HCT116 (cell line): ENCODE measurements at regions not wholly inside any gene's neighbourhood (a gene's known extent, or its start where the extent isn't known, plus 50 kb on each side); places are given as distances from the start of the nearest gene placed in this dataset.

Experiments
- ATAC-seq: fragments of 200-7000 bp; cut with Tn5 transposase; 2 replicates; pipeline ENCODE4 v1.9.1; 2020; ENCODE audit warnings: mild to moderate bottlenecking, moderate library complexity
- BruUV-seq: library from RNA; stranded (reverse); fragments of 400-500 nt; replicated peaks from 2 replicates; lab custom pipeline; 2021; lab: Mats Ljungman, UMichigan
- CTCF ChIA-PET: fragments of 300-600 bp; sonication (Branson Sonifier 250); formaldehyde crosslinking; loops from one replicate; lab custom pipeline; 2021; ENCODE audit warnings: antibody characterized with exemption; lab: Charles Lee
- POLR2A ChIA-PET: fragments of 300-600, 350-600 bp; sonication (Branson Sonifier 250); formaldehyde crosslinking; loops from one replicate; lab custom pipeline; 2021; ENCODE audit warnings: antibody characterized with exemption; lab: Charles Lee
- RAD21 ChIA-PET, 2 experiments: fragments of 300-600 bp; sonication (Branson Sonifier 250); formaldehyde crosslinking; loops; one replicate each; lab custom pipeline; 2023; ENCODE audit warnings: low total read pairs in 2 of 2; ENCODE audit not compliant: uncharacterized antibody in 2 of 2, unreplicated experiment in 2 of 2, low non-redundant PET in 1 of 2; lab: Charles Lee
- DNase-seq: peaks from one replicate; pipeline ENCODE4 v3.0.0-alpha.2; 2010; ENCODE audit warnings: low read depth, low spot score
- H2AFZ ChIP-seq: fragments of 200-600 bp; shearing (Covaris generic), sonication (generic); 2 replicates; pipeline ENCODE4 v1.6.1; 2017; ENCODE audit warnings: low read depth, mixed run types, mixed read lengths, antibody characterized with exemption, low read length; ENCODE audit not compliant: poor library complexity, severe bottlenecking
- H3K27ac ChIP-seq: 2 replicates; pipeline ENCODE4 v1.5.1; 2012; ENCODE audit warnings: low read depth, low read length
- H3K27me3 ChIP-seq: fragments of 200-600 bp; sonication (generic); 2 replicates; pipeline ENCODE4 v1.6.1; 2016; ENCODE audit warnings: mixed run types, low read length, mixed read lengths; ENCODE audit not compliant: insufficient read depth
- H3K36me3 ChIP-seq, 2 experiments: fragments of 200-500 bp in 1 of 2; fragments of 200-600 bp in 1 of 2; sonication (Bioruptor generic) in 1 of 2; sonication (generic) in 1 of 2; 2 replicates each; pipeline versions ENCODE4 v1.5.1 to v1.6.1; 2014 to 2016; ENCODE audit warnings: low read length in 2 of 2, inconsistent platforms in 1 of 2, mixed read lengths in 1 of 2, mixed run types in 1 of 2; ENCODE audit not compliant: insufficient read depth in 2 of 2, control insufficient read depth in 1 of 2
- H3K4me1 ChIP-seq, 2 experiments: fragments of 200-600 bp in 1 of 2; sonication (generic) in 1 of 2; 2 replicates each; pipeline versions ENCODE4 v1.5.1 to v1.6.1; 2012 to 2017; ENCODE audit warnings: low read length in 2 of 2, inconsistent platforms in 1 of 2, mild to moderate bottlenecking in 1 of 2, mixed read lengths in 1 of 2, mixed run types in 1 of 2, moderate library complexity in 1 of 2; ENCODE audit not compliant: insufficient read depth in 2 of 2, control insufficient read depth in 1 of 2
- H3K4me2 ChIP-seq: fragments of 200-600 bp; sonication (generic); 2 replicates; pipeline ENCODE4 v1.6.1; 2017; ENCODE audit warnings: mixed run types, low read length, mixed read lengths
- H3K4me3 ChIP-seq, 2 experiments: fragments of 200-600 bp in 1 of 2; sonication (generic) in 1 of 2; replicated peaks in 1 of 2; 2 replicates each; pipeline ENCODE4 v1.5.1; 2011 to 2016; ENCODE audit warnings: low read length in 2 of 2, control low read depth in 1 of 2, low read depth in 1 of 2, mild to moderate bottlenecking in 1 of 2, mixed read lengths in 1 of 2, mixed run types in 1 of 2
- H3K79me2 ChIP-seq: fragments of 200-600 bp; sonication (generic); 2 replicates; pipeline ENCODE4 v1.6.1; 2017; ENCODE audit warnings: mild to moderate bottlenecking, mixed run types, low read length, moderate library complexity, mixed read lengths; ENCODE audit not compliant: insufficient read depth
- H3K9ac ChIP-seq: fragments of 200-600 bp; sonication (generic); 2 replicates; pipeline ENCODE4 v1.6.1; 2016; ENCODE audit warnings: low read length, mixed read lengths
- H3K9me2 ChIP-seq: fragments of 200-600 bp; sonication (generic), shearing (Covaris generic); 2 replicates; pipeline ENCODE4 v1.6.1; 2017; ENCODE audit warnings: mixed run types, mild to moderate bottlenecking, moderate library complexity; ENCODE audit not compliant: insufficient read depth
- H3K9me3 ChIP-seq, 2 experiments: fragments of 200-500 bp in 1 of 2; fragments of 200-600 bp in 1 of 2; sonication (Bioruptor generic) in 1 of 2; sonication (generic) in 1 of 2; 2 replicates each; pipeline ENCODE4 v1.6.1; 2014 to 2017; ENCODE audit warnings: low read length in 2 of 2, mixed read lengths in 2 of 2, inconsistent platforms in 1 of 2, low read depth in 1 of 2, mild to moderate bottlenecking in 1 of 2, mixed run types in 1 of 2, moderate library complexity in 1 of 2; ENCODE audit not compliant: control insufficient read depth in 1 of 2, insufficient read depth in 1 of 2
- H4K20me1 ChIP-seq: fragments of 200-600 bp; sonication (generic), shearing (Covaris generic); 2 replicates; pipeline ENCODE4 v1.6.1; 2017; ENCODE audit warnings: mixed run types, mild to moderate bottlenecking, moderate library complexity; ENCODE audit not compliant: insufficient read depth
- CBX3 ChIP-seq: IDR thresholded peaks from 2 replicates; pipeline ENCODE4 v1.6.1; 2012; ENCODE audit warnings: low read depth
- EGR1 ChIP-seq: IDR thresholded peaks from 2 replicates; pipeline ENCODE4 v1.6.1; 2012; ENCODE audit warnings: low read depth
- ELF1 ChIP-seq: IDR thresholded peaks from 2 replicates; pipeline ENCODE4 v1.6.1; 2012; ENCODE audit warnings: low read depth, borderline replicate concordance
- EZH2 ChIP-seq: fragments of 200-600 bp; sonication (generic); IDR thresholded peaks from 2 replicates; pipeline ENCODE4 v1.6.1; 2017; ENCODE audit warnings: antibody characterized with exemption, mixed run types
- EZH2phosphoT487 ChIP-seq: fragments of 200-600 bp; IDR thresholded peaks from 2 replicates; pipeline ENCODE4 v1.6.1; 2018; ENCODE audit warnings: antibody characterized with exemption, borderline replicate concordance
- FOSL1 ChIP-seq: IDR thresholded peaks from 2 replicates; pipeline ENCODE4 v1.6.1; 2012; ENCODE audit warnings: low read depth
- JUND ChIP-seq: IDR thresholded peaks from 2 replicates; pipeline ENCODE4 v1.6.1; 2012
- POLR2AphosphoS5 ChIP-seq: IDR thresholded peaks from 2 replicates; pipeline ENCODE4 v1.6.1; 2011; ENCODE audit warnings: mild to moderate bottlenecking, low read depth, low read length, moderate library complexity
- SIN3A ChIP-seq: IDR thresholded peaks from 2 replicates; pipeline ENCODE4 v1.6.1; 2012; ENCODE audit warnings: low read depth
- SP1 ChIP-seq: IDR thresholded peaks from 2 replicates; pipeline ENCODE4 v1.6.1; 2012; ENCODE audit warnings: low read depth
- TCF7L2 ChIP-seq: IDR thresholded peaks from 2 replicates; pipeline ENCODE4 v1.7.0; 2011; ENCODE audit warnings: borderline replicate concordance, inconsistent platforms; ENCODE audit not compliant: insufficient read depth, insufficient read length; ENCODE audit errors: extremely low read depth
- YY1 ChIP-seq: IDR thresholded peaks from 2 replicates; pipeline ENCODE4 v1.6.1; 2011; ENCODE audit warnings: low read length, low read depth, moderate library complexity, mild to moderate bottlenecking; ENCODE audit not compliant: insufficient replicate concordance; ENCODE audit errors: extremely low read depth
- ZFX ChIP-seq: fragments of 450-650 bp; IDR thresholded peaks from 2 replicates; pipeline ENCODE4 v1.6.1; 2017
- ZNF274 ChIP-seq: fragments of 200-500 bp; sonication (Bioruptor generic); IDR thresholded peaks from 2 replicates; pipeline ENCODE4 v1.6.1; 2014; ENCODE audit warnings: mild to moderate bottlenecking, low read depth, low read length, inconsistent platforms
- intact Hi-C: fragments of 100-400 bp; cut with micrococcal nuclease; formaldehyde crosslinking; loops from 2 replicates; pipeline ENCODE4 v1.10.0; 2022
- TF ChIP-seq, protein P1 (sequence below): IDR thresholded peaks from 2 replicates; pipeline ENCODE4 v1.6.1; 2012
- TF ChIP-seq, protein P2 (sequence below): IDR thresholded peaks from 2 replicates; pipeline ENCODE4 v1.6.1; 2012
- TF ChIP-seq, protein P3 (sequence below), 3 experiments: fragments of 200-600 bp in 1 of 3; sonication (generic) in 1 of 3; IDR thresholded peaks in 2 of 3; conservative IDR thresholded peaks in 1 of 3; 2 replicates each; pipeline ENCODE4 v1.5.1; 2012 to 2017; ENCODE audit warnings: low read depth in 2 of 3, low read length in 2 of 3, antibody characterized with exemption in 1 of 3, borderline replicate concordance in 1 of 3, control low read depth in 1 of 3, mild to moderate bottlenecking in 1 of 3, mixed read lengths in 1 of 3, mixed run types in 1 of 3, moderate library complexity in 1 of 3; ENCODE audit not compliant: insufficient read depth in 1 of 3
- TF ChIP-seq, protein P4 (sequence below): IDR thresholded peaks from 2 replicates; pipeline ENCODE4 v1.6.1; 2012; ENCODE audit warnings: low read depth

DNA sequence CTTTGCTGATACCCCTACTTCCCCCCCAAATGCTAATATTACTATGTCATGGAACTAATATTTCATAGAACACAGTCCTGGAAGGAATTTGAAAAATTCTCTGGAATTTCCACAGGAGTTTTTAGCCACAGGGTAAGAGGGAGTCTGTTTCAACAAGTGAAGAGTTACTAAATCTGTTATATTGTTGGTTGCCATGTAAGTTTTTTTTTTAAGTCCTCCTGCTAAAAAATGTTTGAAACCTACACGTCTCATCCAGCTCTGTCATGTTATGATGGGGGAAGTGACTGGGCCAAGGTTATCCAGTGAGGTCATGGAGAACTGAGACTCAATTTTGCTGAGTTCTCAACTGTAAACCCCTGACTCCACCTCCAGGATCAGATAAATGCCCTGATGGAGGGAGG is 60.8 kb upstream of the USP24 start:
- no peaks in the 10 kb centered on the region for H3K9me2 ChIP-seq
- no peak for DNase-seq
- no peak overlapping the region for H3K4me3 ChIP-seq
- no peak overlapping the region for H3K4me2 ChIP-seq
- no peaks in the 10 kb centered on the region for H3K79me2 ChIP-seq
- POLR2A ChIA-PET, result no interaction called here
- H3K27ac ChIP-seq, result no peak overlapping the region
- TF ChIP-seq YY1 (no peak), ZFX (no peak), TCF7L2 (no peak), EZH2phosphoT487 (no peak), ELF1 (no peak), EGR1 (no peak), POLR2AphosphoS5 (no peak), SP1 (no peak), EZH2 (no peak), FOSL1 (no peak), SIN3A (no peak), ZNF274 (no peak), CBX3 (no peak), JUND (no peak)
- TF ChIP-seq, protein P1, sequence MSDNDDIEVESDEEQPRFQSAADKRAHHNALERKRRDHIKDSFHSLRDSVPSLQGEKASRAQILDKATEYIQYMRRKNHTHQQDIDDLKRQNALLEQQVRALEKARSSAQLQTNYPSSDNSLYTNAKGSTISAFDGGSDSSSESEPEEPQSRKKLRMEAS, result no peak
- TF ChIP-seq, protein P2, sequence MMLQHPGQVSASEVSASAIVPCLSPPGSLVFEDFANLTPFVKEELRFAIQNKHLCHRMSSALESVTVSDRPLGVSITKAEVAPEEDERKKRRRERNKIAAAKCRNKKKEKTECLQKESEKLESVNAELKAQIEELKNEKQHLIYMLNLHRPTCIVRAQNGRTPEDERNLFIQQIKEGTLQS, result no peak
- TF ChIP-seq, protein P3, sequence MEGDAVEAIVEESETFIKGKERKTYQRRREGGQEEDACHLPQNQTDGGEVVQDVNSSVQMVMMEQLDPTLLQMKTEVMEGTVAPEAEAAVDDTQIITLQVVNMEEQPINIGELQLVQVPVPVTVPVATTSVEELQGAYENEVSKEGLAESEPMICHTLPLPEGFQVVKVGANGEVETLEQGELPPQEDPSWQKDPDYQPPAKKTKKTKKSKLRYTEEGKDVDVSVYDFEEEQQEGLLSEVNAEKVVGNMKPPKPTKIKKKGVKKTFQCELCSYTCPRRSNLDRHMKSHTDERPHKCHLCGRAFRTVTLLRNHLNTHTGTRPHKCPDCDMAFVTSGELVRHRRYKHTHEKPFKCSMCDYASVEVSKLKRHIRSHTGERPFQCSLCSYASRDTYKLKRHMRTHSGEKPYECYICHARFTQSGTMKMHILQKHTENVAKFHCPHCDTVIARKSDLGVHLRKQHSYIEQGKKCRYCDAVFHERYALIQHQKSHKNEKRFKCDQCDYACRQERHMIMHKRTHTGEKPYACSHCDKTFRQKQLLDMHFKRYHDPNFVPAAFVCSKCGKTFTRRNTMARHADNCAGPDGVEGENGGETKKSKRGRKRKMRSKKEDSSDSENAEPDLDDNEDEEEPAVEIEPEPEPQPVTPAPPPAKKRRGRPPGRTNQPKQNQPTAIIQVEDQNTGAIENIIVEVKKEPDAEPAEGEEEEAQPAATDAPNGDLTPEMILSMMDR (IDR thresholded peaks at IDR 0.05 in 2 of 3, conservative IDR thresholded peaks at IDR 0.05 in 1 of 3; ENCODE audit: borderline replicate concordance in 1 of 3, insufficient read depth in 1 of 3, low read depth in 2 of 3, low read length in 2 of 3), result no peak
- TF ChIP-seq, protein P4, sequence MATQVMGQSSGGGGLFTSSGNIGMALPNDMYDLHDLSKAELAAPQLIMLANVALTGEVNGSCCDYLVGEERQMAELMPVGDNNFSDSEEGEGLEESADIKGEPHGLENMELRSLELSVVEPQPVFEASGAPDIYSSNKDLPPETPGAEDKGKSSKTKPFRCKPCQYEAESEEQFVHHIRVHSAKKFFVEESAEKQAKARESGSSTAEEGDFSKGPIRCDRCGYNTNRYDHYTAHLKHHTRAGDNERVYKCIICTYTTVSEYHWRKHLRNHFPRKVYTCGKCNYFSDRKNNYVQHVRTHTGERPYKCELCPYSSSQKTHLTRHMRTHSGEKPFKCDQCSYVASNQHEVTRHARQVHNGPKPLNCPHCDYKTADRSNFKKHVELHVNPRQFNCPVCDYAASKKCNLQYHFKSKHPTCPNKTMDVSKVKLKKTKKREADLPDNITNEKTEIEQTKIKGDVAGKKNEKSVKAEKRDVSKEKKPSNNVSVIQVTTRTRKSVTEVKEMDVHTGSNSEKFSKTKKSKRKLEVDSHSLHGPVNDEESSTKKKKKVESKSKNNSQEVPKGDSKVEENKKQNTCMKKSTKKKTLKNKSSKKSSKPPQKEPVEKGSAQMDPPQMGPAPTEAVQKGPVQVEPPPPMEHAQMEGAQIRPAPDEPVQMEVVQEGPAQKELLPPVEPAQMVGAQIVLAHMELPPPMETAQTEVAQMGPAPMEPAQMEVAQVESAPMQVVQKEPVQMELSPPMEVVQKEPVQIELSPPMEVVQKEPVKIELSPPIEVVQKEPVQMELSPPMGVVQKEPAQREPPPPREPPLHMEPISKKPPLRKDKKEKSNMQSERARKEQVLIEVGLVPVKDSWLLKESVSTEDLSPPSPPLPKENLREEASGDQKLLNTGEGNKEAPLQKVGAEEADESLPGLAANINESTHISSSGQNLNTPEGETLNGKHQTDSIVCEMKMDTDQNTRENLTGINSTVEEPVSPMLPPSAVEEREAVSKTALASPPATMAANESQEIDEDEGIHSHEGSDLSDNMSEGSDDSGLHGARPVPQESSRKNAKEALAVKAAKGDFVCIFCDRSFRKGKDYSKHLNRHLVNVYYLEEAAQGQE, result no peak
- ATAC-seq, result no peak
- RAD21 ChIA-PET, result no interaction called here
- H3K9me3 ChIP-seq, result no peaks in the 10 kb centered on the region
- no peaks in the 10 kb centered on the region for H3K36me3 ChIP-seq
- no peak overlapping the region for H2AFZ ChIP-seq
- no peaks in the 10 kb centered on the region for H4K20me1 ChIP-seq
- no peaks in the 10 kb centered on the region for H3K27me3 ChIP-seq
- intact Hi-C loops, result loop anchor here (2.0 kb wide), 1 partner anchor 205 kb away; no protein-coding TSS in a partner anchor
- CTCF ChIA-PET, result no interaction called here
- no peak overlapping the region for H3K9ac ChIP-seq
- BruUV-seq, result no TSS peak
- H3K4me1 ChIP-seq, result peaks cover 4 to 12% of the 10 kb centered on the region in 2 experiments; a peak in 3 of 4 replicates
